Spleen (tissue), 7 donors: ENCODE measurements at regions not wholly inside any gene's neighbourhood (a gene's known extent, or its start where the extent isn't known, plus 50 kb on each side); places are given as distances from the start of the nearest gene placed in this dataset.

Source experiments
- CTCF ChIP-seq, 11 experiments: fragments of 200-600 bp in 7 of 11; fragments of 450-650 bp in 4 of 11; sonication (generic) in 4 of 11; IDR thresholded peaks in 8 of 11; conservative IDR thresholded peaks in 3 of 11; 1 replicate in 7 of 11; 2 replicates in 4 of 11; pipeline versions ENCODE4 v1.4.0 to v1.8.0; 2016 to 2021; ENCODE audit warnings: antibody characterized with exemption in 11 of 11, inconsistent platforms in 4 of 11, mild to moderate bottlenecking in 1 of 11
- POLR2A ChIP-seq, 3 donors: fragments of 450-650 bp; IDR thresholded peaks; one replicate each; pipeline ENCODE4 v1.5.1; 2017; ENCODE audit warnings: antibody characterized with exemption in 3 of 3, mild to moderate bottlenecking in 1 of 3
- donor health status: DM: no; HTN: no; CAD: no; lungs with moderate emphysema.
- donor health status: DM: no; HTN: no; CAD: no.
- donor health status: DM: no; HTN: no; CAD: no.

- TF ChIP-seq CTCF (IDR thresholded peaks at IDR 0.05 in 8 of 11, conservative IDR thresholded peaks at IDR 0.05 in 3 of 11) (no peak), POLR2A (IDR thresholded peaks at IDR 0.05) (no peak)
Observed at GRCh38 chr3:84566256-84566655, 392.5 kb upstream of the CADM2 start.
